ENCODE measurements at regions not wholly inside any gene's neighbourhood (a gene's known extent, or its start where the extent isn't known, plus 50 kb on each side); places are given as distances from the start of the nearest gene placed in this dataset.

DNA sequence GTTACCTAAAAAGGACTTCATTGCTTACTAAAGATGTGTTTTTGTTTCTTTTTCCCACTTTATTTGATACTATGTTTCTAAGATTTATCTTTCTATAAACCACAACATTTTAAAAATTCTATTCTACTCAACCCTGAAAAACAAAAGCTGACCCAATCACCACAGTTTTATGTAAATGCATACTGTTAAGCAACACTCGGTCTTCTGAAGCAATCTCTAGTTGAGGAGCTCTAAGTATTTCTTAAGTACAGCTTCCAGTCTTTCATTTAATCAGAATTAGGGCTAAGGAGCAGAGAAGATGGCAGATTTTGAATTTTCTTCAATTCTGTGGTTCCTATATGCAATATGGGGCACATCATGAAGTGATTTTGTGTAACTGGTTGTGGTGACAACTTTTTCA, 72.2 kb upstream of the SLC4A10 start:
- no peak for DNase-seq
- TF ChIP-seq, protein P1, sequence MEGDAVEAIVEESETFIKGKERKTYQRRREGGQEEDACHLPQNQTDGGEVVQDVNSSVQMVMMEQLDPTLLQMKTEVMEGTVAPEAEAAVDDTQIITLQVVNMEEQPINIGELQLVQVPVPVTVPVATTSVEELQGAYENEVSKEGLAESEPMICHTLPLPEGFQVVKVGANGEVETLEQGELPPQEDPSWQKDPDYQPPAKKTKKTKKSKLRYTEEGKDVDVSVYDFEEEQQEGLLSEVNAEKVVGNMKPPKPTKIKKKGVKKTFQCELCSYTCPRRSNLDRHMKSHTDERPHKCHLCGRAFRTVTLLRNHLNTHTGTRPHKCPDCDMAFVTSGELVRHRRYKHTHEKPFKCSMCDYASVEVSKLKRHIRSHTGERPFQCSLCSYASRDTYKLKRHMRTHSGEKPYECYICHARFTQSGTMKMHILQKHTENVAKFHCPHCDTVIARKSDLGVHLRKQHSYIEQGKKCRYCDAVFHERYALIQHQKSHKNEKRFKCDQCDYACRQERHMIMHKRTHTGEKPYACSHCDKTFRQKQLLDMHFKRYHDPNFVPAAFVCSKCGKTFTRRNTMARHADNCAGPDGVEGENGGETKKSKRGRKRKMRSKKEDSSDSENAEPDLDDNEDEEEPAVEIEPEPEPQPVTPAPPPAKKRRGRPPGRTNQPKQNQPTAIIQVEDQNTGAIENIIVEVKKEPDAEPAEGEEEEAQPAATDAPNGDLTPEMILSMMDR (IDR thresholded peaks at IDR 0.05), result no peak

DNA sequence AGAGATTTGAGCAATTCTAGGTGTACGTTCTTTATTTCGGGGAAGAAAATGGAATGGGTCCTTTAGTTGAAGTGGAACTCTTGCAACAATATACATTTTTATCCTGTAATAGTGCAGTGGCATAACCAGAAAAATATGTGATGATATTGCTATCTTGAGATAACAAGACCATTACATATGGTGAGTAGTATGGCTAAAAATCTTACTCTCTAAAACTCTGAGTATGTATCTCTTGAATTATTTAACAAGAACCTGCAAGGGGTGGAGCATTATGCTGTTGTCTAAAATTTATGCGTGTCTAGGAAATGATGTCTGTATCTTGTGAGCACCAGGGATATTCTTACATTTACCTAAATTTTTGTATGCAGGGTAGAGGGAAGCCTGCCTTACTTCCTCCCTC, 68.4 kb upstream of the SLC4A10 start:
- Histone ChIP-seq H3K9me3 (no peaks in the 10 kb centered on the region), H3K4me3 (no peak overlapping the region), H3K27ac (no peak overlapping the region), H3K27me3 (no peaks in the 10 kb centered on the region), H3K36me3 (no peaks in the 10 kb centered on the region), H3K4me1 (no peaks in the 10 kb centered on the region)
- DNase-seq (no peak), ATAC-seq (no peak)
- intact Hi-C loops (cut with DNase I), result no loop called here
- TF ChIP-seq, protein P1 (IDR thresholded peaks at IDR 0.05), result no peak

More for the DNA sequence above, 72.2 kb upstream of the SLC4A10 start:
- H3K4me3 ChIP-seq, result no peak overlapping the region
- no peak overlapping the region for H3K27ac ChIP-seq
- H3K36me3 ChIP-seq, result no peaks in the 10 kb centered on the region
- intact Hi-C loops (cut with DNase I), result no loop called here
- H3K27me3 ChIP-seq, result no peaks in the 10 kb centered on the region
- peak; percentile 62 for ATAC-seq
- H3K9me3 ChIP-seq, result no peaks in the 10 kb centered on the region
- H3K4me1 ChIP-seq, result no peaks in the 10 kb centered on the region

DNA sequence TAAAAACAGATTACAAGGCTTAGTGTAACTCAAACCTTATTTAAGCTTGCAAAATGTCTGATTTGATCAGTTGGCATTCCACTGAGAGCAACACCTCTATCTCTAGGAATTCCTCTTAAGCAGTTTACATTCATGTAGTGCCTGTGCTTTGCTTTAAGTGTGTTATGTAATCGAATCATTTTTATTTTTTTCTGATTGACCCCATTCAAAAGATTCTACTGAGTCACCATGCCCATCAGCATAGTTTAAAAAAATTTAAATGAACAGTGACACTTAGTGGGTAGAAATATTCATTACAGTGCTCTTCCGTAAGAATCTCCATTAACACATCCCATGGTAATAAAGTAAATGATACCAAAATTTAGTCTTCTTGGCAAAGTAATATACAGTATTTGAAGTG, 67.8 kb upstream of the SLC4A10 start:
- peak; percentile 51 for ATAC-seq
- intact Hi-C loops (cut with DNase I), result no loop called here
- no peaks in the 10 kb centered on the region for H3K9me3 ChIP-seq
- no peaks in the 10 kb centered on the region for H3K27me3 ChIP-seq
- H3K4me1 ChIP-seq, result no peaks in the 10 kb centered on the region
- TF ChIP-seq, protein P1 (IDR thresholded peaks at IDR 0.05), result no peak
- no peak for DNase-seq
- no peaks in the 10 kb centered on the region for H3K36me3 ChIP-seq
- H3K4me3 ChIP-seq, result no peak overlapping the region
- no peak overlapping the region for H3K27ac ChIP-seq

DNA sequence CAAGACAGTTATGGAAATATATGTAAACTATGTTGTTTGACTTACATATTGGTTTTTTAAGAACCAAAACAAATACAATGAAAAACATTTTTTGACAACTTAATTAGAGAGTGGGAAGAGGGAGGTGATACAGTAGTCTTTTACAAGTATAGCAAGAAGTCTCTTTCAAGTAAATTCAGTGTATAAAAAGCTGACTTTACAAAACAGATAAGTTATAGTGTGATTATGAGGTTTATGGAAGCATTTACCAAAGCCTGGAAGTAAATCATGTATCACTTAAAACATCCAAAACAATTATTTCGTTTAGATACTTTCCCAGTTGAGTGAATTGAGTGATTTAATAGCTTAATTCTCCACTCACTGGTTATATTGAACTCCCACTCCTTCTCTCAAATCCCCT, 66.7 kb upstream of the SLC4A10 start:
- Histone ChIP-seq H3K36me3 (no peaks in the 10 kb centered on the region), H3K4me3 (no peak overlapping the region), H3K4me1 (no peaks in the 10 kb centered on the region), H3K9me3 (no peaks in the 10 kb centered on the region), H3K27ac (no peak overlapping the region), H3K27me3 (no peaks in the 10 kb centered on the region)
- no peak for DNase-seq
- ATAC-seq, result no peak
- intact Hi-C loops (cut with DNase I), result no loop called here
- TF ChIP-seq, protein P1 (IDR thresholded peaks at IDR 0.05), result no peak

DNA sequence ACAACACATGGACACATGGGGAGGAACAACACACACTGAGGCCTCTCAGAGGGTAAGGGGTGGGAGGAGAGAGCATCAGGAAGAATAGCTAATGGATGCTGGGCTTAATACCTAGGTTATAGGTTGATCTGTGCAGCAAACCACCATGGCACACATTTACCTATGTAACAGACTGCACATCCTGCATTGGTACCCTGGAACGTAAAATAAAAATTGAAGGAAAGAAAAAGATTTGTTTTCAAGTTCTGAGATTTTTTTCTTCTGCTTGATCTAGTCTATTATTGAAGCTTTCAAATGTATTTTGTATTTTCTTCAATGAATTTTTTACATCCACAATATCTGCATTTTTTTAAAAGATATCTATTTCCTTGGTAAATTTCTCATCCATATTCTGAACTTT, 59.3 kb upstream of the SLC4A10 start:
- no peak for DNase-seq
- TF ChIP-seq, protein P1 (IDR thresholded peaks at IDR 0.05), result no peak
- Histone ChIP-seq H3K27ac (no peak overlapping the region), H3K4me3 (no peak overlapping the region), H3K9me3 (peaks cover 15% of the 10 kb centered on the region), H3K4me1 (no peaks in the 10 kb centered on the region), H3K36me3 (no peaks in the 10 kb centered on the region), H3K27me3 (no peaks in the 10 kb centered on the region)
- no peak for ATAC-seq
- intact Hi-C loops (cut with DNase I), result no loop called here

DNA sequence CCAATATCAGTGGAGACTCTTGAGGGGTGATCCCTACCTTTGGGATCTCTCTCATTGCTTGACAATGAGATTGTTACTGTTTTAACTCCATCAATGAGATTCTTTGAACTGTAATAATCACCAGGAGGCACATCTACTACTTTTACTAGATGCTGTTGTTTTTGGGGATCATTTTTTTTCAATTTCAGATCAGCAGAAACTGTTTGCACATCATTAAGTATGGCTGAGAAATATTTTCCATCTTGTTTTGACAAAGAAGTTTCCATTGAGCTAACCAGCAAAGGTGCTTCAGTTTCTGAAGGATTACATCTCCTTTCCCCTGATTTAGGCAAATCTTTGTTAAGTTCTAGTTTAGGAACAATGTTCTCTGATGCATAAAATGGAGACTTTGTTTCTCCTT, 54.8 kb upstream of the SLC4A10 start:
- H3K27me3 ChIP-seq, result no peaks in the 10 kb centered on the region
- intact Hi-C loops (cut with DNase I), result no loop called here
- DNase-seq, result no peak
- peaks cover 13% of the 10 kb centered on the region for H3K9me3 ChIP-seq
- ATAC-seq, result no peak
- no peaks in the 10 kb centered on the region for H3K4me1 ChIP-seq
- H3K36me3 ChIP-seq, result no peaks in the 10 kb centered on the region
- H3K4me3 ChIP-seq, result no peak overlapping the region
- TF ChIP-seq, protein P1 (IDR thresholded peaks at IDR 0.05), result no peak
- H3K27ac ChIP-seq, result no peak overlapping the region

Measured in upper lobe of right lung (tissue), 1 donor.